NCI-H1105 treated with DMSO at 0.1 percent for 48 hours (cell line): ENCODE measurements at regions not wholly inside any gene's neighbourhood (a gene's known extent, or its start where the extent isn't known, plus 50 kb on each side); places are given as distances from the start of the nearest gene placed in this dataset.

Source experiments
- DNase-seq: peaks from one replicate; lab custom pipeline; 2025; lab: John Stamatoyannopoulos, UW

DNA sequence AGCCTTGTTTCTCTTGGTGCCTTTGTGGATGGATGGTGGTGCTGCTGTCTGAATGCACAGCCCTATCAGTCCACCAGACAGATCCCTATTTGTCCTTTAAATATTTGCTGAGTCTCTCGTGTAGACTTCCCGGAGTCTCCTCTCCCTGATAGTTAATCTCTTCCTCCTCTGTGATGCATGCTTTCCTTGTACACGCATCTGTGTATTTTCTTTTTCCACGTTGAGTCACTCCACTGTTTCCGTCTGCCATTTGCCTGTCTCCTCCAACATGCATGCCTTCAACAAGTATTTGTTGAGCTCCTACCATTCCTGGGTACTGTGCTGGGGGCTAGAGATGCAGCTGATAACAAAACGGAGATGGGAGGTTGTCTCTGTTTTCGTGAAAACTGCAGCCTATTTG is 282.6 kb downstream of the HAPSTR1 start:
- DNase-seq = no peak

DNA sequence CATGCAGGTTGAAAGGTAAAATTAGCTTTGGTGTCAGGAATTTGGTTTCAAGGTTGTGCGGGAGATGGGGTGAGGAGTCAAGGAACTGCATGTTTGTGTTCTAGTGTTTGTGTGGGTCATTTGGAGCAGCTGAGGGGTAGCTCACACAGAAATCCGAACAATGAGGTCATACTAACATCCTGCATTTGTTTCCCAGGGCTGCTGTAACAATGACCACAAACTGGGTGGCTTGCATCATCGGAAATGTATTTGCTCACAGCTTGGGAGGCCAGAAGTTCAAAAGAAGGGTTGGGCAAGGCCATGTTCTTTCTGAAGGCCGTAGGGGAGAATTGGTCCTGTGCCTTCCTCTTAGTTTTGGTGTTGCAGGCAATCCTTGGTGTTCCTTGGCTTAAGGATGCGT is 287.4 kb downstream of the HAPSTR1 start:
- DNase-seq = no peak

DNA sequence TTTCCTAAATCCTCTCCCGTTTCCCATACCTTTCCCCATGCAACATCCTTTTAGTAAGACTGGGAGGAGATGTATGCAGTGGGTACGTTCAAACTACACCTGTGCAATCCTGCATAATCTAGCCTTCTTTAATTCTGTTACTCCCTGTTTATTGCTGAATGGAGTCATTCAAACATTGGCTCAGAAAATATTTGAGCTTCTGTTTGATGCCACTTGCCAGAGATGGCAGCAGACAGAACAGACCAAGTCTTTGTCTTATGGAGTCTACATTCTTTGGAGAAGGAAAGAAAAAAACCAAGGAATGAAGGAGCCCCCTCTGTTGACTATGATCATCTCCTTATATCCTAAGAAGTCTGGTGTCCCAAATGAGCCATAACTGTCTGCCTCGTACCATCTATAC is 288.8 kb downstream of the HAPSTR1 start:
- no peak for DNase-seq

DNA sequence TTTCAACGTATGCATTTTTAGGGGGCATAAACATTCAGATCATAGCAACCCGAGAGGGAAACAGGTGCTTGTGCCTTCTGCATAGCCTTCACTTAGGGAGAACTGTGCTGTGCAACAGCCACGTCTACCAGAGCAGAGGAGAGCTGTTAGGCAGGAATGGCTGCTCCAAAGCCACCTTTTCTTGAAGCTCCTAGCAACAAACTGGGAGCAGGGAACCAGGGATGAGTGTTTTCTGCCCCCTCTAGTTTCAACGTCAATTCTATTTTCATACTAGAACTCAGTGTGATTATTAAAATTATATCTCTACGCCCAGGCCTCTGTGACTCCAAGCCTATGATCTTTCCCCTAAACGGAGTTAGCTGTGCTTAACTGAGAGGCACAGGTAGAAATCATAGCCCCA is 290.0 kb downstream of the HAPSTR1 start:
- DNase-seq = no peak

DNA sequence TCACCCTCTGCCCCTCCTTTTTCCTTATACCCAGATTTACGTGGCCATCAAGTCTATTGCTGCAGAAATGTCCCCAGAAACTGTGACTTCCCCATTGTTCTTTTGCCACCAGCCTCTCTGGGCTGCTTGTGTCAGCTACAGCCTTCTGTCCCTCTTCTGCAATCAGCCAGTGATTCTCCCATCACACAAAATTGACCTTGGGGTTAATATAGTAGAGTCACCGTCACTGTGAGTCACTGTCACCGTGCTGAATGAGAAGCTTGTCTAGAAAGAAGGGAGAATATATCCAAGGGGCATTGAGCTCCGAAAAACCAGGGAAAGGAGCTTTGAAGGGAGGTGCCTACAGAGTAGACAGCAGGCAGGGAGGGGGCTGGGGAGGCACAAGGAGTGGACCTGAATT is 290.5 kb downstream of the HAPSTR1 start:
- DNase-seq = no peak

DNA sequence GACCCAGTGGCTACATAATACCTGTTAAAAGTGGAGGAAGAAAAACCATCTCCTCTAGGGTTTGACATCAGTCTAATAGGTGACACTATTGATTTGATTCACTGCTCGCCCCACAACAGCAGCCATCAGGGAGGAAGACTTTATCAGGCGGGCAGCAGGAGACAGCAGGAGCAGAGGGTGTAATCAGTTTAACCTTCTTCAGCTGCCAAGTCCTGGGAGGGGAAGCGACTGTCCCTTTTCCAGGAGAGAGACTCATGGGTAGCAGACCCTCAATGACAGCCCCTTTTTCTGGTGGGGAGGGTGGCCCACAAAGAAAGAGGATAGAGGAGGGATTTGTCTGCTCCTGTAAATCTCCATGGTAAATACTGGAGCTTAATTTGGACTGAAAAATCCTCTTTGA is 291.8 kb downstream of the HAPSTR1 start:
- no peak for DNase-seq

DNA sequence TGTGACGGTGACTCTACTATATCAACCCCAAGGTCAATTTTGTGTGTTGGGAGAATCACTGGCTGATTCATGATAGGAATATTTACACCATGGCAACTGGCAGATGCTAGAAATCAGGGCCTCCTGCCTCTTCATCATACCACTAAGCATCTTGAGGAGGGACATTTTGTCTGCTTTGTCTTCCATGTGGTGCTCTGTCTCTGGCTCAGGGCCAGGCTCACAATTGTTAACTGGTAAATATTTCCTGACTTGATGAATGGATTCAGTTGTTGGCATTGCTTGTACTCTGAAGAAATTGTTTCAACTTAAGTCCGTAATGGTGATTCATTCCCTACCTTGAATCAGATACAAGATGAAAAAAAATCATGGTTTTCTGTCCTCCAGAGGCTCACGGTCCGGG is 292.7 kb downstream of the HAPSTR1 start:
- no peak for DNase-seq

DNA sequence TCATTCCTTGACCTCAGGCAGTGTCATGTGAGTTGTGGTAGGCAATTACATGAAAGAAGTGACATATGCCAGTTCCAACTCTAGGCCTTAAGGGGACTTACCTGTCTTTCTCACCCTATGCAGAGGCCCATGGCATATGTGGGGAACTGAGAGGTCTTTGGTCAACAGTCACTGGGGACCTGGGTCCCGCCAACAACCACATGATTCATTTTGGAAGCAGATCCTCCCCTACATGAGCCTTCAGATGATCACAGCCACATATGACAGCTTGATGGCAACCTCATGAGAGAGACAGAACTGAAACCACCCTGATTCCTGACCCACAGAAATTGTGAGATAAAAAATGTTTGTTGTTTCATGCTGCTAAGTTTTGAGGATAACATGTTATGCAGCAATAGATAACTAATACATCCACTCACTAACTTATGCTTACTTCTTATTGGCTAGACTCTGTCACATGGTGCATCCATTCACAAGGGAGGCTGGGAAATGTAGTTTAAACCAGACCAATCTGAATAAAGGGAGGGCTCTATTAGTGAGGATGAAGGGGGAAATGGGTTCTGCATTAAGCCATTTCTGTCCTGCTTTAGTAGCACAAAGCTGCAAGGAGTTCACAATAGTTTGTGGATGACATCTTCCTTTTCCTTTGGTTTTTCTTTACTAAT is 298.2 kb downstream of the HAPSTR1 start:
- no peak for DNase-seq

DNA sequence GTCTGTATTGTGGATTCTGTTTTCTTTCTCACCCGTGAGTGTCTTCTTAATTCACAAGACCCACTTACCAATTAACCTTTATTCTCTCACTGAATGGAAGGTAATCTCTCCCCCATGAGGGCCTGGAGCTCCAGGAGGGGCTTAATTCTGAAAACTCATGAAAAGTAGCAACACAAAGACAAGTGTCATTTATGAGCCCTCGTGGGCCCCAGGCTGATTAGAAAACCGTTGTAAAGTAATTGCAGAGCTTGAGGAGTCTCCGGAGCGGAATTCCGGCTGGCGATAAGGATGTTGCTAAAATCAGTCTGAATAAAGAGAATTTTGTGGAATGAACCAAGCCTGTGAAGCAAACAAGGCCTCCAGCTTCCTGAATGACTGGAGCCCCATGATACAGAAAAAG is 301.5 kb downstream of the HAPSTR1 start:
- DNase-seq = no peak

DNA sequence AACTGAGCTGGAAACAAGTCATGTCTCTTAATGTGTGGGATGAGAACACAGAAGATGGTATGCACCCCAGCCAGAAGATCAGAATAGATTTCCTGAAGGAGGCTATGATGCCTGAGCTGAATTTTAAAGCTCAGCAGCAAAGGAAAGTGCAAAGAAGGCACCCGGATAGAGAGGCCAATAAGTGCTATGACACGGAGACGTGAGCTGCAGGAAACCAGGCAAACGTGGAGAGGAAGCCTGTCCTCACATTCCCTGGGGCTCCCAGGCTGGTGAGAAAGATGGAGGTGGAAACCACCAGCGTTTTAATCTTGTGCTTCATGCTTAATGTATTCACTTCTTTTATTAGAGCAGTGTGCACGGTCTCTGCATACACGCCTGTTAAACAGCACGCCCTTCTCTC is 302.1 kb downstream of the HAPSTR1 start:
- no peak for DNase-seq

DNA sequence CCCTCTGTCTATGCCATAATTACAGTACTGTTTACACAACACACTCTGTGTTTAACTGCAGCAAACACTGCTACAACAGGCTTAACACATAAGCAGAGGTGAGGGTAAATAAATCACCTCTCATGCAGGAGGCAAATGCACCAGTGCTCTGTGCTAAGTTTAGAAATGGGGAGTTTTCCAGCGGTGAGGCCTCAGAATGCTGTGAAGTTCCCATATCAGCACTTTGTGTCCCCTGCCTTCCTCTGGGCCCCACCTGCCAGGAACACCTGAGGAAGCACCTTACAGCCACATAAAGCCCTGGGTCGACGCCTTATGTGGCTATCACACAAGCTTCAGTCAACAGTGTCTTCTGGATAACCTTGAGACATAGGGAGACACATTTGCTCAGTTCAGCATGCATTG is 304.5 kb downstream of the HAPSTR1 start:
- no peak for DNase-seq

DNA sequence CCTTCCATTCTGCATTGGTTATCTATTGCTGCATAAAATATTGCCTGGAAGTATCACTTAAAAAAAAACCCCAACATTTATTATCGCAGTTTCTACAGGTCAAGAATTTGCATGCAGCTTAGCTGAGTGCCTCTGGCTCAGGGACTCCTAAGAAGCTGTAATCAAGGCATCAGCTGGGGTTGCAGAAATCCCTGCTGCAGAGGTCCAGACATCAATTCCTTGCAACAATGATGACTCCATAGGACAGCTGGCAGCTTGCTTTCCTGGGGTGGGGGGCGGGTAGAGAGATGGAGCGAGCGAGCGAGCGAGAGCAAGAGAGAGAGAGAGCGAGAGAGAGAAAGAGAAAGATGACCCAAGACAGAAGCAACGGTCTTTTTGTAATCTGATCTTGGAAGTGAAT is 308.1 kb downstream of the HAPSTR1 start:
- DNase-seq = no peak

DNA sequence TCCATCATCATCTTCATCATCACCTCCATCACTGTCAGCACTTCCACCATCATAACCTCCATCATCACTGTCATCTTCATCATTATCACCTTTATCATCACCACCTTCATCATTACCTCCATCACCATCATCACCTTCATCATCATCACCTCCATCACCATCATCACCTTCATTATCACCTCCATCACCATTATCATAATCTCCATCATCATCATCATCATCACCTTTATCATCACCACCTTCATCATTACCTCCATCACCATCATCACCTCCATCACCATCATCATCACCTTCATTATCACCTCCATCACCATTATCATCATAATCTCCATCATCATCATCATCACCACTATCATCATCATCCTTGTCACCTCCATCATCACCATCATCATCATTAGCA is 309.7 kb downstream of the HAPSTR1 start:
- DNase-seq = no peak

DNA sequence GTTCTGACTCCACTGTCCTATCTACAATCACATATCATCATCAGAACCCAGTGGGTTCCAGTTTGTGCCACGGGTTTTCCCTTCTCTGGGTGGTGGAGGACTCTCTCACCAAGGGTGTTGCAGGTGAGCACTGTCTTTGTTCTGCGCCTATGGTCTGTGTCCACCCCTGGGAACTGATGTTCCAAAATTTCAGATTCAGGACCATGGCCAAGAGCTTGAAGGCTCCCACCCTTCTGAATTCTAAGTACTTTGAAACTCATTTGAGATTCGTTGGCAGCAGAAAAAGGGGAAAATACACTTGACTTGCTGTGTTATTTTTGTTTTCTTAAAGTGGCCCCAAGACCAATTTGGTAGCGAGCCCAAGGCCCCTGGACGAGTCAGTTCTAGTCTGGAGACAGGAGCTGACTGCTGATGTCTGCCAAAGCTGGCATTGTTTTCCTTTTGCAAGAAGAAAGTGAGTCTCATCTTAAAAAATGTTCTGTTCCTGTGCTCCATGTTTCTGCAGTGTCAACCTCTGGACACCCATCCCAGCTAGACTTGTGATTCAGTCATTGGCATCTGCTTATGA is 310.9 kb downstream of the HAPSTR1 start:
- DNase-seq = no peak

DNA sequence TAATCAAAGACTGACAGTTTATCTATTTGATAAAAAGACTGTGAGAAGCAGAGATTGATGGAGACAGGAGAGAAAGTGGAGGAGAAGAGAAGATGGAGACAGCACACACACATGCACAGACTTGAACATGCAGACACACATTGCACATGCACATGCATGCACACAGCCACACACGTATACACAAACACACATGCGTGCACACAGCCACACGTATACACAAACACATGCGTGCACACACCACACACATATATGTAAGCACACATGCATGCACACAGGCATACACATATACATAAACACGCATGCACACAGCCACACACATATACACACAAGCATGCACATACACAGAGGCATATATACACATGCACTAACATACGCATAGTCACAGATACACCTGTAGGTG is 313.4 kb downstream of the HAPSTR1 start:
- DNase-seq = no peak

DNA sequence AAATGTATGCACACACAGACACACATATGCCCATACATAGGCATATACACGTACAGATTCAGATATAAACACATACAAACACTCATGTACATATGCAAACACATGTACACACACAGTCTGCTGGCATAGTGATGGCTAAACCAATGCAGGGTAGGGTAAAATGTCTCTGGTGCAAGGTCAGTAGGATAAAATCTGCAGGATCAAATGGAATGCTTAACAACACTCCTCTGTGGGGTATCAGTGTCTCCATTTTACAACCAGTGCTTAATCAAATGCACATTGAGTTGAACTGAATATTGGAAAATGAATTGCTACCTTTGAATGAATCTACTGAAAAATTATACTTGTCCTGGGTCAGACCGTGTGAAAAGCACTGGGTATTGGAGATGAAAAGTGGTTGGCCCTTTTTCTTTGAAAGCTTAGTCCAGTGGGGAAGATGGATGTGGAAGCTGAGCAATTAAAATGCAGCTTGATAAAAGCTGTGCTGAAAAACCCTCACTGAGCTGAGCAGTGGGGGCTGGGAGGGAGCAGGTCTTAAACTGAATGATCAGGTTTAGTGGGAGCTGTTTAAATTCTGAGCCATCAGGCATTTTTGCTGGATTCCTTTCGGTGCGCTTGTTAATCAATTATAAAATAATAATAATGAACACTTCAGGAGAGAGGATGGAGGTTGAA is 314.7 kb downstream of the HAPSTR1 start:
- DNase-seq = no peak

DNA sequence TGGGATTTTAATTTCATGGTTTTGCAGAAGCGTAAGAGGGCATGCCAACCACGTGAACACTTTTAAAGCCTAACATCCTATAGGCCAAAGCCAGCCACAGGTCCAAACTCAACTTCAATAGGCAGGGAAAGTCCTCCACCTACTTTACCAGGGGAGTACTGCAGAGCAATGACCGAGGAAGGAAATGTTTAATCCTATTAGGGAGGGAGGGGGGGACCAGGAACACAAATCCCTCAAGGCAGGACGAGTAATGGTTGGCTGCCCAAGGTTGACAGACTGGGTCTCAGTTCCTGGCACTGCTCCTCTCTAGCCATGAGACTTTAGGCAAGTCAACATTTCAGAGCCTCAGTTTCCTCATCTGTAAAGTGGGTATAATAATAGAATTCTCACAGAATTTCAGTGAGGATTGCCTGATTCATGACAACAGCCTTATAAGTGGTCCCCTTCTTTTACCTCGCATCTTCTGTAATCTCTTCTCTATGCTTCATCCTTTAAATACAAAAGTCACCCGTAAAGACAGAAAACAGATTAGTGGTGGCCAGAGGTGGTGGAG is 315.8 kb downstream of the HAPSTR1 start:
- DNase-seq = no peak

DNA sequence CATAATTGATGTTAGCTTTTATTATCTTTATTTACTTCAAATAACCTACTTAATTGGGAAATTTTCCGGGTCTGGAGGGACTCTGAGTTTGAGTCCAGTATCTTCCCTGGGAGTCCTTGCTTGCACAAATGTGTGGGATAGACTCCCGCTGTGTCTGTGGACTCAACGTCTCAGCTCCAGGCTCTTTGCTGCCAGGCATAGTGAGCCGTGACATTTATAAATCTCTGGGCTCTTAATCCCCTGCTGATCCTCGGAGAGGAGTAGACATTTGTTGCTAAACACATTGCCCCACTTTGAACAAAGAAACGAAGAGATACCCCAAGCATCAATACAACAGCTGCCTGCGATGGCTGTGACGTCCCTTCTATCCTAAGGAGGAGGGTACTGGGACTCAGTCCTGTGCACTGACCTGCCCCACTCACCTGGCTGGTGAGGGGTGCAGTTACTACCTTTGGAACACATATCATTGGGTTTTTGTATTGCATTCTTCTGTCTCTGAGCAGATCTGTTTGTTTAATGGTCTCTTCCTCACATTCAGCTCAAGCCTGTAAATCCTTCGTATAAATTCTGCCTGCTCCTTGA is 316.9 kb downstream of the HAPSTR1 start:
- no peak for DNase-seq

DNA sequence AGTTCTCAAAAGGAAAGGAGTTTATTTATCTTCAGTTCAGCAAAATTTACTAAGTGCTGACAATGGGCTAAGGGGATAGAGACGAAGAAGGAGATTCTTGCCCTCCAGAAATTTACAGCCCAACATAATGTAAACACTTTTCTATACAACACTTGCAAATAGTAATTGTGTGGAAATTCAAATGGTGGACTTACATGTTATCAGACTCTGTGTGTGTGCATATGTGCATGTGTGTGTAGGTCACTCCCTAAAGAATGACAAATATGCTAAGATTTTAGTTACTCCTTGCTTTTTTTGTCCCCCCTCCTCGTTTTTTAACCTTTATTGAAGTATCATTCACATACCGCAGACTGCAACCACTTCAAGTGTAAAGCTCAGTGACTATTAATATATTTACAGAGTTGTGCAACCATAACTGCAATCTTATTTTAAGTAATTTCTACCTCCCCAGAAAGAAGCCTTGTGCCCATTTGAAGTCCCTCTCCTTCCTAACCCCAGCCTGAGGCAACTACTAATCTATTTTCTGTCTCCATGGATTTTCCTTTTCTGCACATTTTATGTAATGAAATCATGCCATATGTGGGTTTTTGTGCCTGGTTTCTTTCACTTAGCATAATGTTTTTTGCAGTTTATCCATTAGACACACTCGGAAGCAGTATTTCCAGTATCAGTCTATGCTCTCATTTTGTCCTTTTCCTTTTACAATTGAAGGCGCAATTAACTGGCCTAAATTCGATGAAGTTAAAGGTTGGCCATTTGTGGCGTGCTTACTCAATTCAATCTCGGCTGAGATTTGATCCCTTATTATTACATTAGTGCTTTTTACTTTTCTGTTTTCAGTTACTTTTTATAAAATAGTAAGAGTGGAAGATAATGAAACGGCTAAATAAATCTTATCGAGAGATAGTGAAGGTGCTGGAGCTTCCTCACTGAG is 318.4 kb downstream of the HAPSTR1 start:
- no peak for DNase-seq

DNA sequence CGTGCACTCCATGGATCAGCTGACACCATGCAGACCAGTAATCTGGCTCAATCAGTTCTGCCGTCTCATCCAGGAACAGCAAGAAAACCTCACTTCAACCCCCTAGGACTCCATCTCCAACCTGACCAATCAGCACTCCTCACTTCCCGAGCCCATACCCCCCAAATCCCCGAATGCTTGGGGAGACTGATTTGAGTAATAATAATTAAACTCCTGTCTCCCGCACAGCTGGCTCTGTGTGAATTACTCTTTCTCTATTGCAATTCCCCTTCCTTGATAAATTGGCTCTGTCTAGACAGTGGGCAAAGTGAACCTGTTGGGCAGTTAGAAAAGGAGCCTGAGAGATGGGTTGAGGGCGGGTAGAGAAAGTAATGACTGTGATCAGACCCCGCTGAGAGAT is 320.0 kb downstream of the HAPSTR1 start:
- DNase-seq = no peak

DNA sequence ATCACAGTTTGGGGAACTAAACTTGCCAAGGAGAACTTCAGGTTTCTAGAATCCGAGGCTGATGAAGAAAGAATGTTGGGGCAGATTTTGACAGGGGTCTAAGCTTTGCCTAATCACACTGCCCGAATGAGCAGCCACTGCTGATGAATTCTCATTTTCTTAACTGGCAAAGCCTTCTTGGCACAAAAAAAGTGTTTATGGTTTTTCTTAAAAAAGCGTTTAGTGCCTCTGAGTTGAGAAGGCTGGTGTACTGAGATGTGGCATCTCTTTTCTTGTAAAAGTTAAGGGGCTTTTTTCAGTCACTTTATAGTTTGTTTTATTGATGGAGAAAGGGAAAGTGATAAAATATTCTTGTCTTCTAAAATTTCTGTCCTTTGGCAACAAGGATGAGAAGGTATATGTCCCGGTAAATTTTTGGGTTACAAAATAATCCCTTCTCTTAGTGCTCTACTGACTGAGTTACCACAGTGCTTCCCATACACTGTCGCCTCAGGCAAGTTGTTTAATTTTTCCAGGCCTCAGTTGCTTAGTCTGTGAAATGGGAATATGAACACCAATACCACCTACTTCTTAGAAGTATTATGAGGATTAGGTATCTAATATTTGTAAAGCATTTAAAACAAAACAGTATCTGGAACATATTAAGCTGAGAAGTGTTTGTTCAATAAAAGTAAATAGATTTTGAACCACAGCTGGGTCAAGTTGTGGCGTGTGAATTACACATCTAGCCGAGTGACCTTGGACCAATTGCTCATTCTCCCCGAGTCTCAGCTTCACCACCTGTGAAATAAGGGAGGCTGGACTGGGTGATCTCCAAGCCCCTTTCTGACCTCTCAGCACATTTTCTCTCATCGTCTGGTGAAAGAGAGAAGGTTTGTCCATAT is 320.8 kb downstream of the HAPSTR1 start:
- DNase-seq = no peak
